ENCODE measurements at regions not wholly inside any gene's neighbourhood (a gene's known extent, or its start where the extent isn't known, plus 50 kb on each side); places are given as distances from the start of the nearest gene placed in this dataset.
"Not testable (repeated sequence)": the region's sequence is repeated elsewhere in the genome, so short reads cannot be mapped to it uniquely, and the experiment has no call there.

GRCh38 chr18:51248685-51249084 is 51.2 kb upstream of the MEX3C start:
- no peak for DNase-seq (ENCODE audit: low spot score)

- no peak for DNase-seq (ENCODE audit: low spot score)
Measured at GRCh38 chr18:51250006-51250405, 52.5 kb upstream of the MEX3C start.

GRCh38 chr18:51250458-51251024 is 53.1 kb upstream of the MEX3C start:
- no peak for DNase-seq (ENCODE audit: low spot score)

- DNase-seq (ENCODE audit: low spot score): no peak
Measured at GRCh38 chr18:51251625-51252024, 54.1 kb upstream of the MEX3C start.

GRCh38 chr18:51253476-51253875 is 56.0 kb upstream of the MEX3C start:
- no peak for DNase-seq (ENCODE audit: low spot score)

- no peak for DNase-seq (ENCODE audit: low spot score)
Measured at GRCh38 chr18:51255693-51256092, 58.2 kb upstream of the MEX3C start.

- no peak for DNase-seq (ENCODE audit: low spot score)
Measured at GRCh38 chr18:51257150-51257549, 59.7 kb upstream of the MEX3C start.

- DNase-seq (ENCODE audit: low spot score): no peak
Measured at GRCh38 chr18:51260118-51260517, 62.6 kb upstream of the MEX3C start.

- DNase-seq (ENCODE audit: low spot score): not testable (repeated sequence)
Measured at GRCh38 chr18:51266077-51266476, 68.6 kb upstream of the MEX3C start.

GRCh38 chr18:51266773-51267172 is 69.3 kb upstream of the MEX3C start:
- DNase-seq (ENCODE audit: low spot score): no peak

GRCh38 chr18:51273437-51273836 is 76.0 kb upstream of the MEX3C start:
- DNase-seq (ENCODE audit: low spot score): no peak

GRCh38 chr18:51275712-51276476 is 78.4 kb upstream of the MEX3C start:
- DNase-seq (ENCODE audit: low spot score): no peak

GRCh38 chr18:51278045-51278649 is 80.7 kb upstream of the MEX3C start:
- no peak for DNase-seq (ENCODE audit: low spot score)

- no peak for DNase-seq (ENCODE audit: low spot score)
Measured at GRCh38 chr18:51279367-51279984, 82.0 kb upstream of the MEX3C start.

GRCh38 chr18:51287818-51288508 is 90.5 kb upstream of the MEX3C start:
- DNase-seq (ENCODE audit: low spot score): no peak

GRCh38 chr18:51288582-51288981 is 91.1 kb upstream of the MEX3C start:
- DNase-seq (ENCODE audit: low spot score): no peak

- no peak for DNase-seq (ENCODE audit: low spot score)
Measured at GRCh38 chr18:51290860-51291259, 93.4 kb upstream of the MEX3C start.

GRCh38 chr18:51300912-51301311 is 103.4 kb upstream of the MEX3C start:
- no peak for DNase-seq (ENCODE audit: low spot score)

GRCh38 chr18:51301376-51301775 is 103.9 kb upstream of the MEX3C start:
- no peak for DNase-seq (ENCODE audit: low spot score)

- no peak for DNase-seq (ENCODE audit: low spot score)
Measured at GRCh38 chr18:51316677-51317076, 119.2 kb upstream of the MEX3C start.

GRCh38 chr18:51321696-51322095 is 124.2 kb upstream of the MEX3C start:
- DNase-seq (ENCODE audit: low spot score): no peak

GRCh38 chr18:51323961-51324360 is 126.5 kb upstream of the MEX3C start:
- DNase-seq (ENCODE audit: low spot score): no peak

Data from AG08396 (cell line).